Glutamatergic neuron (in vitro differentiated cells): ENCODE measurements at regions not wholly inside any gene's neighbourhood (a gene's known extent, or its start where the extent isn't known, plus 50 kb on each side); places are given as distances from the start of the nearest gene placed in this dataset.

Experiments
- DNase-seq: peaks from one replicate; pipeline ENCODE4 v3.0.0; 2022
- H3K27ac Mint-ChIP-seq: one replicate; pipeline ENCODE4 v1.8.0; 2020; ENCODE audit warnings: mild to moderate bottlenecking, mixed read lengths, inconsistent platforms; ENCODE audit not compliant: unreplicated experiment
- H3K27me3 Mint-ChIP-seq: one replicate; pipeline ENCODE4 v1.8.0; 2020; ENCODE audit warnings: mild to moderate bottlenecking, moderate library complexity, mixed read lengths, inconsistent platforms; ENCODE audit not compliant: unreplicated experiment
- H3K36me3 Mint-ChIP-seq: one replicate; pipeline ENCODE4 v1.8.0; 2020; ENCODE audit warnings: mild to moderate bottlenecking, mixed read lengths, inconsistent platforms; ENCODE audit not compliant: unreplicated experiment
- H3K4me1 Mint-ChIP-seq: one replicate; pipeline ENCODE4 v1.8.0; 2020; ENCODE audit warnings: mild to moderate bottlenecking, low read depth, mixed read lengths, inconsistent platforms; ENCODE audit not compliant: unreplicated experiment
- H3K4me3 Mint-ChIP-seq: one replicate; pipeline ENCODE4 v1.8.0; 2020; ENCODE audit warnings: mild to moderate bottlenecking, mixed read lengths, inconsistent platforms; ENCODE audit not compliant: unreplicated experiment
- H3K9me3 Mint-ChIP-seq: one replicate; pipeline ENCODE4 v1.8.0; 2020; ENCODE audit warnings: mild to moderate bottlenecking, moderate library complexity, mixed read lengths, inconsistent platforms; ENCODE audit not compliant: unreplicated experiment
- TF ChIP-seq, protein P1 (sequence below): fragments of 200-600 bp; sonication (generic); IDR thresholded peaks from one replicate; pipeline ENCODE4 v1.5.0; 2021; ENCODE audit not compliant: partially characterized antibody, unreplicated experiment

DNA sequence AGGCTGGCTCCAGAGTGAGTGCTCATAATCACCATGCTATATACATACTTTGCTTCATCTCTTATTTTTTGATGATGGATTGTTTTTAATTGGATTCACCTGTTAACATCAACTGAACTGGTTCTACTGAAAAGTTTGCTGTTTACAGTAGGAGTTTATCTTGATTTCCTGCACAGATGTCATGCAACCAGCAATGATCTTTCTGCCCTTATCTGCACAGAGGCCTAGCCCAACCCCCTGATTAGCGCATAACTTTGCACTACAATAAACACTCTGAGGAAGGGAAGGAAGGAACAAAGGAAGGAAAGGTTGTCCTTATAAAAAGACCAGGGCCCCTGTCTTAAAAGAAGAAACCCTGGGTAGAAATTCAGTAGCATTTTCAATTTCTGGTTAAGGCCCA is 152.9 kb downstream of the RGS9 start:
- peaks cover 3% of the 10 kb centered on the region for H3K9me3 Mint-ChIP-seq
- DNase-seq = no peak
- peaks cover 2% of the 10 kb centered on the region for H3K27me3 Mint-ChIP-seq
- no peak overlapping the region for H3K27ac Mint-ChIP-seq
- TF ChIP-seq, protein P1, sequence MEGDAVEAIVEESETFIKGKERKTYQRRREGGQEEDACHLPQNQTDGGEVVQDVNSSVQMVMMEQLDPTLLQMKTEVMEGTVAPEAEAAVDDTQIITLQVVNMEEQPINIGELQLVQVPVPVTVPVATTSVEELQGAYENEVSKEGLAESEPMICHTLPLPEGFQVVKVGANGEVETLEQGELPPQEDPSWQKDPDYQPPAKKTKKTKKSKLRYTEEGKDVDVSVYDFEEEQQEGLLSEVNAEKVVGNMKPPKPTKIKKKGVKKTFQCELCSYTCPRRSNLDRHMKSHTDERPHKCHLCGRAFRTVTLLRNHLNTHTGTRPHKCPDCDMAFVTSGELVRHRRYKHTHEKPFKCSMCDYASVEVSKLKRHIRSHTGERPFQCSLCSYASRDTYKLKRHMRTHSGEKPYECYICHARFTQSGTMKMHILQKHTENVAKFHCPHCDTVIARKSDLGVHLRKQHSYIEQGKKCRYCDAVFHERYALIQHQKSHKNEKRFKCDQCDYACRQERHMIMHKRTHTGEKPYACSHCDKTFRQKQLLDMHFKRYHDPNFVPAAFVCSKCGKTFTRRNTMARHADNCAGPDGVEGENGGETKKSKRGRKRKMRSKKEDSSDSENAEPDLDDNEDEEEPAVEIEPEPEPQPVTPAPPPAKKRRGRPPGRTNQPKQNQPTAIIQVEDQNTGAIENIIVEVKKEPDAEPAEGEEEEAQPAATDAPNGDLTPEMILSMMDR = no peak
- peaks cover 5% of the 10 kb centered on the region for H3K36me3 Mint-ChIP-seq
- H3K4me1 Mint-ChIP-seq = no peaks in the 10 kb centered on the region
- no peak overlapping the region for H3K4me3 Mint-ChIP-seq

DNA sequence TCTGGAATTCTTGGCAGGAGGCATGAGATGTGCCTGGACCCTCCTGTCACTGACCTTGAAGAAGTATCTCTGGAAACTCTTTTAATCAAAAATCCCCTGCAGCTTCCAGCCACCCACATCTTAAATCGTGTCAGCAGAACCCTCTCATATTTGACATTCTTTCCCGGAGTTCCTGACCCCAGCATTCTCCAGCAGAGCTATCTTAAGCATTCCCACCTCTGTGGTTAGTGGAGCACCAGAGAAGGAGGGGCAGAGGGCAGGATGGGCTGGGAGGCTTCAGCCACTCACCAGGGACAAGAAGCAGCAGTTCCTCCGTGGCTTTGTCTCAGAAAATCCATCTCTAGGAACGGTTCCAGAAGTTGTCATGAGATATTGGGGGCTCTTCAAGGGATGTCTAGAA is 149.9 kb downstream of the RGS9 start:
- DNase-seq = no peak
- H3K27ac Mint-ChIP-seq = no peak overlapping the region
- no peaks in the 10 kb centered on the region for H3K4me1 Mint-ChIP-seq
- TF ChIP-seq, protein P1 = no peak
- no peak overlapping the region for H3K4me3 Mint-ChIP-seq
- H3K9me3 Mint-ChIP-seq = peaks cover 2% of the 10 kb centered on the region
- H3K27me3 Mint-ChIP-seq = peaks cover 2% of the 10 kb centered on the region
- peaks cover 5% of the 10 kb centered on the region for H3K36me3 Mint-ChIP-seq

DNA sequence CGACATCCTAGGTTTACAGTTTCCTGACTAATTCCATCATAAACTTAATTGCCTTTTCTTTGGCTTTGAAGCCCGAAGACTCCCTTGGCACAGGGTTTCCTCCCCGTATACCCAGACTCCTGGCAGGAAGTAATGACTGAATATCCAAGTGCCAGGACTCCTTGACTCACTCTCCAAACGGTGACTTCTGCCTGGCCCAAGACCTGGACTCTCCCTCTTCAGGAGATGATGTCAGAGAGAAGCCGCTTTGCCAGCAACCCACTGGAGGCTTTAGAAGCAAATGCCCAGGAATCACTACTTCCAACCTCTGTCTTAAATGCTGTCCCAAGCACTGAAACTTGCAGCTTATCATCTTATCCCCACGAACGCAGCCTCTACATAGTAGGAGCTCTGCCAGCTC is 146.5 kb downstream of the RGS9 start:
- H3K4me3 Mint-ChIP-seq = no peak overlapping the region
- DNase-seq = no peak
- H3K27ac Mint-ChIP-seq = no peak overlapping the region
- H3K36me3 Mint-ChIP-seq = peaks cover 4% of the 10 kb centered on the region
- TF ChIP-seq, protein P1 = no peak
- peaks cover 2% of the 10 kb centered on the region for H3K27me3 Mint-ChIP-seq
- H3K9me3 Mint-ChIP-seq = peaks cover 2% of the 10 kb centered on the region
- no peaks in the 10 kb centered on the region for H3K4me1 Mint-ChIP-seq

DNA sequence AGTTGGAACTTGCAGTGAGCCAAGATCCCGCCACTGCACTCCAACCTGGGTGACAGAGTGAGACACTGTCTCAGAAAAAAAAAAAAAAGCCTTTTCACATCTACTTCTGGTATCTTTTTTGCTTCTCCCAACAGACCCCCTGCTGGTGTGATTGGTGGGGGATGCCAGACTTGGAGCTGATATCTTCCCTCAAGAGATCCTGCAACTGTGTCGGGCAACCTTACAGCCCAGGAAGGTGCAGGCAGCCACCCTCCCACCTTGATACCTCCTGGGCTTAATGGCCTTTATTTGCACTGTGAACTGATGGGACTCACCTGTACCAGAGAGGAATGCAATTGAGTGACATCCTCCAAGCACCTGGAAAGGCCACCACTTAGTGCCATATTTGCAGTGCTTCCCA is 142.3 kb downstream of the RGS9 start:
- Mint-ChIP-seq H3K27ac (no peak overlapping the region), H3K36me3 (no peaks in the 10 kb centered on the region), H3K27me3 (no peaks in the 10 kb centered on the region), H3K4me1 (no peaks in the 10 kb centered on the region), H3K9me3 (no peaks in the 10 kb centered on the region), H3K4me3 (no peak overlapping the region)
- TF ChIP-seq, protein P1 = no peak
- DNase-seq = no peak

DNA sequence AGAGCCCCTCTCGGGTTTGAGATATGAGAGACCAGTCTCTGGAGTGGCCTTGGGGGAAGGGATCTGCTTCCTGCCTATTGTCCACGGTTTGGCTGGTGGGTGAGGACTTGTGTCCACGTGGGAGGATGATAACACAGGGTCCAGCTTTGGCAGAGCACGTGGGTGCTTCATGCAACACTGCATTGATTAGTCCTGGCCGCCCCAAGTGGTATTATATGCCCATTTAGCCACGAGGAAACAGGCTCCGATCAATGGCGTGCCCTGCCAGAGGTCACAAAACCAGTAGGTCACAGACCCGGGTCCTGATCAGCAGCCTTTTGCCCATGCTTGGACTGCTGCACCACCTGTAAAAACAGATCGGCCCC is 141.6 kb downstream of the RGS9 start:
- Mint-ChIP-seq H3K4me1 (no peaks in the 10 kb centered on the region), H3K9me3 (no peaks in the 10 kb centered on the region), H3K36me3 (no peaks in the 10 kb centered on the region), H3K27me3 (no peaks in the 10 kb centered on the region), H3K27ac (no peak overlapping the region), H3K4me3 (no peak overlapping the region)
- no peak for DNase-seq
- TF ChIP-seq, protein P1 = no peak
